CD4-positive, alpha-beta T cell (primary cell): ENCODE measurements at regions not wholly inside any gene's neighbourhood (a gene's known extent, or its start where the extent isn't known, plus 50 kb on each side); places are given as distances from the start of the nearest gene placed in this dataset.

Experiments used
- ATAC-seq: fragments of 200-7000 bp; cut with Tn5 transposase; one replicate; pipeline ENCODE4 v1.10.0; 2022; ENCODE audit warnings: mild to moderate bottlenecking; ENCODE audit not compliant: poor library complexity
- CTCF ChIA-PET: fragments of 350-600 bp; sonication (Branson Sonifier 250); formaldehyde crosslinking; loops from one replicate; lab custom pipeline; 2021; ENCODE audit warnings: antibody characterized with exemption, inconsistent platforms; lab: Charles Lee
- POLR2A ChIA-PET: fragments of 350-600 bp; sonication (Branson Sonifier 250); formaldehyde crosslinking; loops from one replicate; lab custom pipeline; 2021; ENCODE audit warnings: antibody characterized with exemption, inconsistent platforms; lab: Charles Lee
- DNase-seq, 14 experiments: peaks; one replicate each; pipeline ENCODE4 v3.0.0-alpha.2; 2013 to 2020; ENCODE audit warnings: mixed read lengths in 2 of 14
- H3K27ac ChIP-seq, 2 donors: one replicate each; pipeline versions ENCODE4 v1.5.1 to v1.7.0; 2013; ENCODE audit warnings: low read length in 2 of 2, low read depth in 1 of 2, mild to moderate bottlenecking in 1 of 2
- H3K27me3 ChIP-seq, 2 experiments: 1 replicate in 1 of 2; 2 replicates in 1 of 2; pipeline versions ENCODE4 v1.6.1 to v1.7.0; 2013; ENCODE audit warnings: low read length in 2 of 2, control low read depth in 1 of 2, mild to moderate bottlenecking in 1 of 2, moderate library complexity in 1 of 2; ENCODE audit not compliant: insufficient read depth in 2 of 2, control insufficient read depth in 1 of 2
- H3K36me3 ChIP-seq: one replicate; pipeline ENCODE4 v1.6.1; 2013; ENCODE audit warnings: low read length, control low read depth; ENCODE audit not compliant: insufficient read depth
- H3K4me1 ChIP-seq: one replicate; pipeline ENCODE4 v1.6.1; 2013; ENCODE audit warnings: low read length, control low read depth; ENCODE audit not compliant: insufficient read depth
- H3K4me3 ChIP-seq: one replicate; pipeline ENCODE4 v1.5.1; 2013; ENCODE audit warnings: mild to moderate bottlenecking, low read length, moderate library complexity
- H3K9me3 ChIP-seq, 2 experiments: 1 replicate in 1 of 2; 2 replicates in 1 of 2; pipeline versions ENCODE4 v1.6.1 to v1.7.0; 2013; ENCODE audit warnings: low read length in 2 of 2, mild to moderate bottlenecking in 2 of 2, control low read depth in 1 of 2, moderate library complexity in 1 of 2; ENCODE audit not compliant: control insufficient read depth in 1 of 2, insufficient read depth in 1 of 2
- H3K27ac Mint-ChIP-seq: one replicate; pipeline ENCODE4 v1.8.0; 2020; ENCODE audit warnings: mixed read lengths
- H3K27me3 Mint-ChIP-seq: one replicate; pipeline ENCODE4 v1.8.0; 2021; ENCODE audit warnings: mixed read lengths
- H3K36me3 Mint-ChIP-seq: one replicate; pipeline ENCODE4 v1.8.0; 2021; ENCODE audit warnings: low read depth, mixed read lengths
- H3K4me1 Mint-ChIP-seq: one replicate; pipeline ENCODE4 v1.8.0; 2021; ENCODE audit warnings: low read depth, mixed read lengths
- H3K4me3 Mint-ChIP-seq: one replicate; pipeline ENCODE4 v1.8.0; 2020; ENCODE audit warnings: mild to moderate bottlenecking, mixed read lengths
- H3K9me3 Mint-ChIP-seq: one replicate; pipeline ENCODE4 v1.8.0; 2020; ENCODE audit warnings: mixed read lengths
- CTCF ChIP-seq: fragments of 200-600 bp; IDR thresholded peaks from one replicate; pipeline ENCODE4 v1.8.0; 2022; ENCODE audit warnings: antibody characterized with exemption, mild to moderate bottlenecking
- intact Hi-C, 2 experiments: fragments of 100-400 bp; cut with DNase I in 1 of 2; cut with micrococcal nuclease in 1 of 2; formaldehyde crosslinking; loops; one replicate each; pipeline versions ENCODE4 v1.15.1 to v1.9.0; 2023 to 2025; cut with DNase I, micrococcal nuclease

- ATAC-seq, result no peak
- no peak for TF ChIP-seq CTCF
- Histone ChIP-seq H3K27me3 (no peaks in the 10 kb centered on the region), H3K36me3 (no peaks in the 10 kb centered on the region), H3K4me1 (no peaks in the 10 kb centered on the region), H3K9me3 (no peaks in the 10 kb centered on the region), H3K4me3 (no peak overlapping the region), H3K27ac (no peak overlapping the region)
- no peaks in the 10 kb centered on the region for H3K36me3 Mint-ChIP-seq
- ChIA-PET POLR2A (no interaction called here), CTCF (no interaction called here)
- intact Hi-C loops, result no loop called here
- no peaks in the 10 kb centered on the region for H3K27me3 Mint-ChIP-seq
- H3K9me3 Mint-ChIP-seq, result no peaks in the 10 kb centered on the region
- no peaks in the 10 kb centered on the region for H3K4me1 Mint-ChIP-seq
- no peak for DNase-seq
- no peak overlapping the region for H3K4me3 Mint-ChIP-seq
- no peak overlapping the region for H3K27ac Mint-ChIP-seq
These were observed 260.5 kb downstream of the MSX2 start for GRCh38 chr5:174984863-174985262.

GRCh38 chr5:174982485-174982884 is 258.1 kb downstream of the MSX2 start:
- no peaks in the 10 kb centered on the region for H3K9me3 Mint-ChIP-seq
- intact Hi-C loops, result no loop called here
- DNase-seq, result no peak
- H3K4me1 ChIP-seq, result no peaks in the 10 kb centered on the region
- no peaks in the 10 kb centered on the region for H3K9me3 ChIP-seq
- no peaks in the 10 kb centered on the region for H3K27me3 ChIP-seq
- no peak overlapping the region for H3K27ac Mint-ChIP-seq
- TF ChIP-seq CTCF, result no peak
- ChIA-PET CTCF (no interaction called here), POLR2A (no interaction called here)
- no peak overlapping the region for H3K4me3 ChIP-seq
- H3K27ac ChIP-seq, result no peak overlapping the region
- no peak overlapping the region for H3K4me3 Mint-ChIP-seq
- no peaks in the 10 kb centered on the region for H3K36me3 ChIP-seq
- H3K27me3 Mint-ChIP-seq, result peaks cover 2% of the 10 kb centered on the region
- no peak for ATAC-seq
- no peaks in the 10 kb centered on the region for H3K4me1 Mint-ChIP-seq
- no peaks in the 10 kb centered on the region for H3K36me3 Mint-ChIP-seq

GRCh38 chr5:174981416-174981815 is 257.0 kb downstream of the MSX2 start:
- Mint-ChIP-seq H3K27me3 (peaks cover 5% of the 10 kb centered on the region), H3K9me3 (no peaks in the 10 kb centered on the region), H3K4me1 (no peaks in the 10 kb centered on the region), H3K27ac (no peak overlapping the region), H3K4me3 (no peak overlapping the region), H3K36me3 (no peaks in the 10 kb centered on the region)
- Histone ChIP-seq H3K27ac (no peak overlapping the region), H3K36me3 (no peaks in the 10 kb centered on the region), H3K9me3 (no peaks in the 10 kb centered on the region), H3K4me1 (no peaks in the 10 kb centered on the region), H3K4me3 (no peak overlapping the region), H3K27me3 (no peaks in the 10 kb centered on the region)
- ChIA-PET POLR2A (no interaction called here), CTCF (no interaction called here)
- no peak for DNase-seq
- ATAC-seq, result no peak
- no peak for TF ChIP-seq CTCF
- intact Hi-C loops, result no loop called here
